ENCODE measurements at regions not wholly inside any gene's neighbourhood (a gene's known extent, or its start where the extent isn't known, plus 50 kb on each side); places are given as distances from the start of the nearest gene placed in this dataset.

- TF ChIP-seq POLR2A (IDR thresholded peaks at IDR 0.05) (no peak), CTCF (IDR thresholded peaks at IDR 0.05 in 4 of 5, conservative IDR thresholded peaks at IDR 0.05 in 1 of 5) (no peak)
Observed at GRCh38 chr20:50370036-50370566, 140.1 kb upstream of the PTPN1 start.

Data from gastrocnemius medialis (tissue), 4 donors.